SHP77 (cell line): ENCODE measurements at regions not wholly inside any gene's neighbourhood (a gene's known extent, or its start where the extent isn't known, plus 50 kb on each side); places are given as distances from the start of the nearest gene placed in this dataset.

ENCODE experiments used
- DNase-seq, 2 experiments: peaks; one replicate each; lab custom pipeline; 2025; lab: John Stamatoyannopoulos, UW

GRCh38 chr1:65681096-65681495 lies 111.6 kb upstream of the PDE4B start:
- DNase-seq: no peak

DNA sequence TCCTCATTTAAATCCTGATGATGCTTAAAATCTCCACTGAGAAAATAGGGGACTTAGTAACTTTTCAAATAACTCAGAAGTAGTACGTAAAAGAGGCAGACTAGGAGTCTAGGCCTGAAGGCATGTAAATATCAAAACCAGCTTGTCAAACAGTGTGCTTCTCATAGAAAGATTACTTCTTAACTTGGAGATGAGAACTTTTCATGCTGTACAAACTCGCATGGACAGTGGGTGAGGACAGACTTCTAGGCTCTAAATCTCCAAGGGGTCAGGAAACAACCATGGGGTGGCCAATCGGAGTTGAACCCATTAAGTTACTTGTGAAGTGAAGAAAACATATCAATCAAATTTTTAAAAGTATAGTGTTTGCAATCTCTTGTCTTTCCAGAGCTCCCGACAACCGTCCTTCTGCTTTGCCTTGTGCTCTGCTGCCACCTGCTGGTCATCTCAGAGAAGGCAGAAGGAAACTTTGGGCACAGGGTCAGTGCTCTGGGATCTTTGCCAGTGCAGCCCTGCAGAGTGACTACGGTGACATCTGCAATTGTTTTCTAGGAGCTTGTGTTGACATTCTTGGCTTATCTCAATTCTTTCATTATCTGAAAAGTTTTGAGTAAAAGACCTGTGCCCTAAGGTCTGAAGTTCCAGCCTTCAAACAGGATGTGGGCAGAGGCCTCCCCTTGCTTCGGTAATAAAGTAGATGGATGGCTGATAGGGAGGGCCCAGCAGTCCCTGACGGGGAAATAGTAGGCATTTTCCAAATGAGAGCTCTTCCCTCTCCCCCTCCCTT lies 105.1 kb upstream of the PDE4B start:
- DNase-seq: peak; percentile 34 to 49

DNA sequence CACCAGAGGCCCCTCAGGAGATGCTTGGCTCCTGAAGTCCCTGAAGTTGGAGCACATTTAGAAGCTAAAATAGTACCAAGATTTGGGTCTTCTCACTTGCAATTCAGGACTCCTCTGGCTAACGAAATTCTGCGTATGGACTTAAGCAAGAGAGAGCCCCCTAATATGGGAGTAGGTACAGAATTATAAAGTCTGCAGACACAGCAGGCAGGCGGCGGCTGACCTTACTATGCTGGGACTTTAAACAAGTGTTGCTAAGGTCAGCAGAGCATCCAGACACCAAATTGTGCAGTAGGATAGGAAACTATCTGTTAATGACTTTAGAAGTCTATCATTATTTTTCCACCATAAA lies 104.5 kb upstream of the PDE4B start:
- DNase-seq: no peak

GRCh38 chr1:65688848-65689247 lies 103.8 kb upstream of the PDE4B start:
- DNase-seq: no peak

DNA sequence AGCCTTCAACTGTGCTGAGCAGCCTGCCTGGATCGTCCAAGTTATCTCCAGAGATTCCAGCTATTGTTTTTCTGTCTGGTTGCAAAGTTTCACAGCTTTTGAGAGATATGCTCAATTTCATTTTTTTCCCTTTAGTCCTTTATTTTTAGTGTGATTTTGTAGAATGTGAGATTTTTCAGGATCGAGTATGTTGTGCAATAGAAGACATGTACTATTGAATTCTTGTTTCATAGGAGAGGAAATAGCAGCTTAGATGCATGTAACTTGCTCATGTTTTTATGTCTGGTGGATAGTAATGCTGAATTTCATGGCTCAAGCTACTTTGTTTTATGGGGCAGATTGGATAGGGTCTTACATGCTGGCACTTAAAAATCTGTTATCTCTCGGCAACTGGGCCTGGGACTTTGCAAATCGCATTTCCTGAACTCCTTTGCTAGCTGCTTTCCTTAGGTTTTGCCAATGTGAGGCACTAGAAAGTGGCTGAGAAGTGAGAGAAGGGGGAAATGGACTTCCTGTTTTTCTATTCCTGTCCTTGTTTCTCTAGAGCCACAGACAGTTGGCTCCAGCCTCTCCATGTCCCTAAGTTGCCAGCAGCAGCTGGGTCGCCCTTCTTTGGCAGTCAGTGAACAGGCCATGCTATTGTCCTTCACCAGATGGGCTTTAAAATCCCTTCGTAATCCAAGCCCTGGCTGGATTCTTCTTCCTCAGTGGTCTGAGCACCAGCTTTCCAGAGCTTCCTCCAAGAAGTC lies 101.4 kb upstream of the PDE4B start:
- no peak for DNase-seq

DNA sequence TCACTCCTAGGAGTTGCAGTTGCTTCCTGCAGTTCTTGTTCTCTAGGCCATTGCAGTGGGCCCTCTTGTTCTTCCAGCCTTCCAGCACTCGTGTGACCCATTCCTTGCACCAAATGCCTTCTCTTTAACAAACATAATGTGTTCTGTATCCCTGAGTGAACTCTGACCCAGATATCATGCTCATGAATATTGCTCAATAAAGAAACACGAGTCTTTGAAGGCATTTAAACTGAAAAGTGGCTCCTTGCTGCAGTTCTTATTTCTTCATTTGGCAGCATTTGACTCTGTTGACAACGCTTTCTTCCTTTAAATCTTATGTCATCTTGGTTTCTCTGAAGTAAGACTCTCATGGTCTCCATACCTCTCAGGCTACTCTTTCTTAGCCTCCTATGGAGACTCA lies 100.7 kb upstream of the PDE4B start:
- DNase-seq: no peak

GRCh38 chr1:65694126-65694525 lies 98.6 kb upstream of the PDE4B start:
- DNase-seq: no peak

DNA sequence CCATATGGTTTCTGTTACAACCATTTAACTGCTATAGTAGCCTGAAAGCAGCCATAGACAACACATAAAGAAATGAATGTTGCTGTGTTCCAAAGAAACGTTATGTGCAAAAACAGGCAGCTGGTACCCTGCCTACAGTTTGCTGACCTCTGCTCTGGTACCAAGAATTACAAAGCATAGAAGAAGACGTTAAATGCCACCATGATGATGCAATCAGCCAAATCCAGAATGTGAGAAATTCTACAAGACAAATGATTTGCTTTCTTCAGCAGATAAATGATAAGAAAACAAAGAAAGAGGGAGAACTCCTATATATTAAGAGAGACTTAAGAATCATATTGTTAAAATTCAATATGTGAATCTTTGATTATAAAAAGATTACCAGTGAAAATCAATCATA lies 97.8 kb upstream of the PDE4B start:
- DNase-seq: no peak

DNA sequence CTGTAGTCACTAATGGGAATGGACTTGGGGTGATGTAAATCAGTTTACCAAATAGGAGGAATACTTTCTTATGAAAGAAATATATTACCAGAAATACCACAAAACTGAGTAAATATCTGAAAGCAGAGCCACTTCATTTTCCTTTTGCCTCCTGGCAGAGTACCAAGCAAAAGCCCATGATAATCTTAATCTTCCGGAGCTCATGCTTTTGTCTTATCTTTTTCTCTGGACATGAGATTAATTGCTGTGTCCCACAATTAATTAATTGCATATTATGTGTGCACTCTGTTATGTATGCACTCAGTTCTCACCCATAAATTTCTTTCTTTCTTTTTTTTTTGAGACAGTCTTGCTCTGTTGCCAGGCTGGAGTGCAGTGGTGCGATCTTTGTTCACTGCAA lies 94.1 kb upstream of the PDE4B start:
- no peak for DNase-seq

DNA sequence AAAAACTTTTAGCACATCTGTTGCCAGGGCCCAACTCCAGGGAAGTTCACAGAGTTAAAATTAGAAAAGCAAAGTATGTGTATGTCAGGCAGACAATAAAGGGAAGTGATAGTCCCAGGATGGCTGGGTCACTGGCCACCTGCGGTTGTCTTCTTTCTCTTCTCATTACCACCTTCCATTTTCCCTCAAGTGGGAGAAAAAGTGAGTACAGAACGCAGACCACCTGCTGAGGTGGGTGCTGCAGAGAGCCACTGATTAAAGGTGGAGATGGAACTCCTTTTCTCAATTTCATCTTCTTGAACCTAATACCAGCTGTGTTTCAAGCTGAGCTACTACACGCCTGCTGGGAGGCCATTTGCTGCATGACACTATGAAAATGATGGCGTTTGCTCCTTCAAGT lies 88.8 kb upstream of the PDE4B start:
- no peak for DNase-seq

GRCh38 chr1:65704318-65704717 lies 88.4 kb upstream of the PDE4B start:
- no peak for DNase-seq

DNA sequence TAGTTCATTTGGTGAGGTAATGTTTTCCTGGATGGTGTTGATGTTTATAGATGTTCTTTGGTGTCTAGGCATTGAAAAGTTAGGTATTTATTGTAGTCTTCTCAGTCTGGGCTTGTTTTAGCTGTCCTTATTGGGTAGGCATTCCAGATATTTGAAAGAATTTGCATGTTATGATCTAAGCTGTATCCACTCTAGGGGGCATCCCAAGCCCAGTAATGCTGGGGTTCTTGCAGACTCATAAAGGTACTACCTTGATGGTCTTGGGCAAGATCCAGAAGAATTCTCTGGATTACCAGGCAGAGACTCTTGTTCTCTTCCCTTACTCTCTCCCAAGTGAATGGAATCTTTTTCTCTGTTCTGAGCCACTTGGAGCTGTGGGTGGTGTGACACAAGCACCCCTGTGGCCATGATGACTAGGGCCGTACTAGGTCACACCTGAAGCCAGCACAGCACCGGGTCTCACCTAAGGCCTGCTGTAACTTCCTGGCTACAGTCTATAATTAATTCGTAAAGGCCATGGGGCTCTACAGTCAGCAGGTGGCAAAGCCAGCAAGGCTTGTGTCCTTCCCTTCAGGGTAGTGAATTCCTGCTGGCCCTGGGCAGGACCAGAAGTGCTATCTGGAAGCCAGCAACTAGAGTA lies 74.8 kb upstream of the PDE4B start:
- peak; percentile 12 to 13 for DNase-seq

DNA sequence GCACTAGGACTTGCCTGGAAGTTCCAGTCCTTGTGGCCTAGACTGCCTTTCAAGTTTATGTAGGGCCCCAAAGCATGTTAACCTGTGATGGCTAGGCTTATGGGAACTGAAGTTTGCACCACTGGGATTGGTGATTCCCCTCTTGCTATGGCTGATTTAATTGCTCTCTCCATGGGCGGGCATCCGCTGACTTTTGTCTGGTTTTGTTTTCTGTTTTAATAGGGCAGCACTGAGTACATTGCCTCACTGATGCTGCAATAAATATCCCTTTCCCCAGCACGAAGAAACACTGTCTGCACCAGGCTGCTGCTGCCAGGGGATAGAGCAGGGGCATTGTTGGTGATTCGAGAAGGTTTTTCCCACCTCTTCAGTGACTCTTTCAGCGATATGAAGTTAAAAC lies 73.3 kb upstream of the PDE4B start:
- no peak for DNase-seq

DNA sequence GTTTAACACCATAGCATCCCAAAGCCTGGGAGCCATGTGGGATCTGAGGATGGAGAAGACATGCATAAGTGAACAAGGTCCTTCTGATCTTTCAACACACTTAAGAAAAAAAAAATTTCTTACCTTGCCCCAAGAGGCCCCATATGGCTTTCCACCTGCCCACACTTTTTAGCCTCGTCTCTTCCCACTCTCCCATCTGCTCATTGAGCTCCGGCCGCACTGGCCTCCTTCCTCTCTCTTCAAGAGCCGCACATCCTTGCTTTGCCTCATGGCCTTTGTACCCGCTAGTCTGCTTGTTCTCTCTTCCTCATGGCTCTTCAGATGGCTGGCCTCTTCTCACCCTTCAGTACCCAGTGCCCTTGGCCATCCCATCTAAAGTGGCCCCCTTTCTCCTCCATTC lies 70.2 kb upstream of the PDE4B start:
- DNase-seq: no peak

- DNase-seq: no peak
Observed at GRCh38 chr1:65724151-65724550, 68.5 kb upstream of the PDE4B start.

- no peak for DNase-seq
Observed at GRCh38 chr1:65725064-65725463, 67.6 kb upstream of the PDE4B start.

GRCh38 chr1:65728504-65728903 lies 64.2 kb upstream of the PDE4B start:
- DNase-seq: no peak

DNA sequence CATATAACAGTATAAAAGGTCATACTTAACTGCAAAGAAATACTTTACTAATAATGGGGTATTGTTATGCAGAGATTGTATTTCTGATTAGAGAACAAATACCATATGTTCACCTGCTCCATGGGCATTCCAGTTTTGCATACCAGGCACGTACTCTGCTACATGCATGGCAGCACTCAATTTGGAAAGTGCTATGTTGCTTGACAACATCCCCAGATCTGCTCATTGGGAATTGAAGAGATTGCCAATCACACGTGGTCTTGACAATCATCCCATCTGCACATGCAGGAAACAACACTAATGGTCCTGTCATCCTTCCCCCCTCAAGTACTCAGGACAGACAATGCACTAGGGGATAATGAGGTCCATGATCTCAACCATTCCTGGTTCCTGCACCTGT lies 63.4 kb upstream of the PDE4B start:
- DNase-seq: no peak

- no peak for DNase-seq
Observed at GRCh38 chr1:65734979-65735378, 57.7 kb upstream of the PDE4B start.

GRCh38 chr1:65741993-65742392 lies 50.7 kb upstream of the PDE4B start:
- no peak for DNase-seq
